ENCODE measurements at regions not wholly inside any gene's neighbourhood (a gene's known extent, or its start where the extent isn't known, plus 50 kb on each side); places are given as distances from the start of the nearest gene placed in this dataset.
"Not testable (repeated sequence)": the region's sequence is repeated elsewhere in the genome, so short reads cannot be mapped to it uniquely, and the experiment has no call there.

DNA sequence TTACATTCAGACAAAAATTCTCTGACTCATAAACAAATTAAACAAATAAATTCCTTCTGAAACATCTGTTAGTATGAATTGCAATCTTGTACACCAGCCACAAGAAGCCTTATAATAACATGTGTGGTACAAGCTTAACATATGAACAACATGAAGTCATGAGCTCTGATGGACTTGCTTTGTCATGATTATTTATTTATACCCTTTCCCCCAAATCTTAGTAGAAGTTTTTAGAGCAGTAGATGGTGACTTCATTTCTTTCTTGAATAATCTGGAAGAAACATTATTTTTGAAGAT, 633.4 kb downstream of the EPHA3 start:
- Histone ChIP-seq H3K4me3 (no peak overlapping the region), H3K27ac (no peak overlapping the region)
- no peak for DNase-seq (ENCODE audit: low spot score)
- TF ChIP-seq, protein P1, sequence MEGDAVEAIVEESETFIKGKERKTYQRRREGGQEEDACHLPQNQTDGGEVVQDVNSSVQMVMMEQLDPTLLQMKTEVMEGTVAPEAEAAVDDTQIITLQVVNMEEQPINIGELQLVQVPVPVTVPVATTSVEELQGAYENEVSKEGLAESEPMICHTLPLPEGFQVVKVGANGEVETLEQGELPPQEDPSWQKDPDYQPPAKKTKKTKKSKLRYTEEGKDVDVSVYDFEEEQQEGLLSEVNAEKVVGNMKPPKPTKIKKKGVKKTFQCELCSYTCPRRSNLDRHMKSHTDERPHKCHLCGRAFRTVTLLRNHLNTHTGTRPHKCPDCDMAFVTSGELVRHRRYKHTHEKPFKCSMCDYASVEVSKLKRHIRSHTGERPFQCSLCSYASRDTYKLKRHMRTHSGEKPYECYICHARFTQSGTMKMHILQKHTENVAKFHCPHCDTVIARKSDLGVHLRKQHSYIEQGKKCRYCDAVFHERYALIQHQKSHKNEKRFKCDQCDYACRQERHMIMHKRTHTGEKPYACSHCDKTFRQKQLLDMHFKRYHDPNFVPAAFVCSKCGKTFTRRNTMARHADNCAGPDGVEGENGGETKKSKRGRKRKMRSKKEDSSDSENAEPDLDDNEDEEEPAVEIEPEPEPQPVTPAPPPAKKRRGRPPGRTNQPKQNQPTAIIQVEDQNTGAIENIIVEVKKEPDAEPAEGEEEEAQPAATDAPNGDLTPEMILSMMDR (IDR thresholded peaks at IDR 0.05) = no peak

DNA sequence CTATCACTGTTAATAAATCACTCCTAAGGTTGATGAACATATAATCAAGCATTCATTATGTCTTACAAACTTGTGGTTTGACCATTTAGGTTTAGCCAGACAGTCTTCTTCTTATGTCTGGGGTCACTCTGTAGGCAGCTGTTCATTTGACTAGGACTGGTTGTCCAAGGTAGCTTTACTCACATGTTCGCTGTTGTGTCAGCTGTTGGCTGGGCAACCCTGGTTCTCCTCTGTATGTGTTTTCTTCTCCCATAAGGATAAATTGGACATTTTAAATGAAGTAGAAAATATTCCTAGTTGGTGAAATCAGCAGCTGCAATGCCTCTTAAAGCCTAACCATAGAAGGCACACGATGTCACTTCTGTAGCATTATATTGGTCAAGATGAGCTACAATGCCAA, 635.1 kb downstream of the EPHA3 start:
- TF ChIP-seq, protein P1 (IDR thresholded peaks at IDR 0.05) = no peak
- Histone ChIP-seq H3K27ac (no peak overlapping the region), H3K4me3 (no peak overlapping the region)
- no peak for DNase-seq (ENCODE audit: low spot score)

DNA sequence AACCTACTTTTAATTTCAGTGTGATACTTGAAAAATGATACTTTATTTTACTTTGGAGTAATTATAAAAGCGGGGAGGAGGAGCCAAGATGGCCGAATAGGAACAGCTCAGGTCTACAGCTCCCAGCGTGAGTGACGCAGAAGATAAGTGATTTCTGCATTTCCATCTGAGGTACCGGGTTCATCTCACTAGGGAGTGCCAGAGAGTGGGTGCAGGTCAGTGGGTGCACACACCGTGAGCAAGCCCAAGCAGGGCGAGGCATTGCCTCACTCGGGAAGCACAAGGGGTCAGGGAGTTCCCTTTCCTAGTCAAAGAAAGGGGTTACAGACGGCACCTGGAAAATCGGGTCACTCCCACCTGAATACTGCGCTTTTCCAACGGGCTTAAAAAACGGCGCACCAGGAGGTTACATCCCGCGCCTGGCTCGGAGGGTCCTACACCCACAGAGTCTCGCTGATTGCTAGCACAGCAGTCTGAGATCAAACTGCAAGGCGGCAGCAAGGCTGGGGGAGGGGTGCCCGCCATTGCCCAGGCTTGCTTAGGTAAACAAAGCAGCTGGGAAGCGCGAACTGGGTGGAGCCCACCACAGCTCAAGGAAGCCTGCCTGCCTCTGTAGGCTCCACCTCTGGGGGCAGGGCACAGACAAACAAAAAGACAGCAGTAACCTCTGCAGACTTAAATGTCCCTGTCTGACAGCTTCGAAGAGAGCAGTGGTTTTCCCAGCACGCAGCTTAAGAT, 640.3 kb downstream of the EPHA3 start:
- H3K4me3 ChIP-seq; H3K27ac ChIP-seq; DNase-seq (ENCODE audit: low spot score): not testable (repeated sequence)

DNA sequence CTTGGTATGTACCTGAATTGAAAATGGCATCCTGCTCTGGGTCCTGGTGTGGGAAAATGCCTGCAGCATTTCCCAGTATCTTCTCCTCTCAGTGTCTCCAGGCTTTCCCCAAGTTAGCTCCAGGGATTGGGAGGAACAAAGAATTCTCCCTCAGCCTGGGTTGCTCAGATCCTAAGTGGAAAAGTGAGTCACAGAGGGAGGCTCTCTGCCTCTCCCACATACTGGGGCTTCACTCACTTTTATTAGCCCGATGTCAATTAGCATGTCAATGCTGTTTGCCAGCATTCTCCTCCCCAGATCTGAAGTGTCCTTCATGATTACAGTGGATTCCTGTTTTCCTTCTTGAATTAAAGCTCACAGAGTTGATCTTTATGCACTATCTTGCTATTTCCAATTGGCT, 655.0 kb downstream of the EPHA3 start:
- H3K27ac ChIP-seq = no peak overlapping the region
- DNase-seq (ENCODE audit: low spot score) = no peak
- TF ChIP-seq, protein P1 (IDR thresholded peaks at IDR 0.05) = no peak
- no peak overlapping the region for H3K4me3 ChIP-seq

DNA sequence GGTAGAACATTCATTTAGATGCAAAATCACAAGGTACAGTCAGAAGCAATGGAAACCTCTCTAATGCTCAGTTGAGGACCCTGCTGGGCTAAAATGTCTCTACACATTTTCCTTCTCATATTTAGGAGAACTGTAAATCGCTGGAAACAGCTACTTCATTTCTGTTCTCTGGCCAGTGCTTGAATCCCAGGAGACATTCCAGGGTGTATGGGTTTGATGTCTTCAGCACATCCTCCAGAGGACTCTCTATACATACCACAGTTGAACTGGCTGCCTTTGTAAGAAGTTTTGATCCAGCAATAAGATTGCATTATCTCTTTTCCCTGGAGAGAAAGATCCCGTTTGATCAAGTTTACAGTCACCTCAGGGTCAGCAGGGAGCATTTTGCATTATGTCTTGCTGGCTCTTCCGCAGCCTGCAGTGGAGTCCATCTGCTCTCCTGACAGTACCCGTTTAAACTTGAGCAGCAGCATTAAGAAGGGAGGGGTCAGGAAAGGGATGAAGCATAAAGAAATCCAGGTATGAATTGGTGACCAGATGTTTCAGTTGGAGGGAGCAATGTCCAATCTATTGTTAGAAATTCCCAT, 676.0 kb downstream of the EPHA3 start:
- TF ChIP-seq, protein P1 (IDR thresholded peaks at IDR 0.05) = no peak
- DNase-seq (ENCODE audit: low spot score) = no peak
- no peak overlapping the region for H3K4me3 ChIP-seq

DNA sequence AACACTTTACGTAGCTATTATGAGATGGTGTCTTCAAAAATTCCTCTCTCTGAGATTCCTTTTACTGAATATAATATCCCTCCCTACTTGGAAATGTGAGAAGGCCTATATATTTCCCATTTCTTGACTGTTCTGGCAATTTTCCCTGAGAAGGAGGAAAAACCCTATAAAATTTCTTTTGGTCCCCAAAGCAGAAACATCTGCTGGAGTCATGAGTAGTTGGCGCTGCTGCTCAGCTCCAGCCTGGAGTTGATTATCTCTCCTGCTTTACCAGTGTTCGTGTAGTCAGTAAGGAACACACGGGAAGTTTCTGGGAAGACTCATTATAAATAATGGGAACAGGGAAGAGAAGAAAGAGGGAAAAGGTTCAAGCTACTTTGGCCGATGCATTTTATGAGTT, 680.1 kb downstream of the EPHA3 start:
- H3K27ac ChIP-seq = no peak overlapping the region
- no peak for DNase-seq (ENCODE audit: low spot score)
- TF ChIP-seq, protein P1 (IDR thresholded peaks at IDR 0.05) = no peak
- no peak overlapping the region for H3K4me3 ChIP-seq

More for the DNA sequence above, 676.0 kb downstream of the EPHA3 start:
- H3K27ac ChIP-seq = no peak overlapping the region

DNA sequence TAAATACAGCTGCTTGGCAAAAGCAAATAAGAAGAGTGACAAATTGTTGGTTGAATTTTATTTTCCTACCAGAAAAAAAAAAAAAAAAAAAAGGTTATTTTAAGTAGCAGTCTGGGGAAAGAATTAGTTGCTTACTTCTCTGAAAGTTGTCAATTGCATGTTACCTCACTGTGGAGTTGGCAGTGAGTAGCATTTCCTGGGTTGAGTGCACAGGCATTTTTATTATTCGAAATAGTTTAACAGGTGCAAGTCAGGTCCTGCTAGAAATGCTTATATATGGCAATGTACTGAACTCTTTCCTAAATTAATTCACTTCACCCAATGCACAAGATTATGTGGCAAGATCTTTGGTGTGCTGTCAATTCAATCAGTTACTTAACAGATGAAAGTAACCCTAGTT, 680.6 kb downstream of the EPHA3 start:
- TF ChIP-seq, protein P1 (IDR thresholded peaks at IDR 0.05) = no peak
- H3K4me3 ChIP-seq = no peak overlapping the region
- no peak overlapping the region for H3K27ac ChIP-seq
- DNase-seq (ENCODE audit: low spot score) = no peak

Measured in coronary artery (tissue), 2 donors.